Keratinocyte (primary cell): ENCODE measurements at regions not wholly inside any gene's neighbourhood (a gene's known extent, or its start where the extent isn't known, plus 50 kb on each side); places are given as distances from the start of the nearest gene placed in this dataset.

Experiments
- DNase-seq: peaks from one replicate; pipeline ENCODE4 v3.0.0-alpha.2; 2011; ENCODE audit warnings: low read depth, missing footprints, low spot score
- FAIRE-seq: peaks from 2 replicates; lab custom pipeline; 2011; peaks lifted over from hg19 to GRCh38; lab: Jason Lieb, UNC
- H2AFZ ChIP-seq: 2 replicates; pipeline ENCODE4 v1.6.0; 2012; ENCODE audit warnings: low read length, control low read depth, inconsistent platforms; ENCODE audit not compliant: control insufficient read depth
- H3K27ac ChIP-seq: 2 replicates; pipeline ENCODE4 v1.5.1; 2011; ENCODE audit warnings: low read length; ENCODE audit not compliant: control insufficient read depth, insufficient read depth
- H3K27me3 ChIP-seq: 3 replicates; pipeline ENCODE4 v1.6.0; 2011; ENCODE audit warnings: low read length; ENCODE audit not compliant: control insufficient read depth, insufficient read depth; ENCODE audit errors: extremely low read depth
- H3K36me3 ChIP-seq, 2 experiments: 2 replicates in 1 of 2; 3 replicates in 1 of 2; pipeline ENCODE4 v1.5.1; 2011; ENCODE audit warnings: low read length in 2 of 2, mild to moderate bottlenecking in 1 of 2; ENCODE audit not compliant: control insufficient read depth in 2 of 2, insufficient read depth in 2 of 2; ENCODE audit errors: extremely low read depth in 1 of 2
- H3K4me1 ChIP-seq: 3 replicates; pipeline ENCODE4 v1.5.1; 2011; ENCODE audit warnings: low read length; ENCODE audit not compliant: control insufficient read depth, insufficient read depth; ENCODE audit errors: extremely low read depth
- H3K4me2 ChIP-seq: 3 replicates; pipeline ENCODE4 v1.6.0; 2011; ENCODE audit warnings: low read depth, low read length; ENCODE audit not compliant: control insufficient read depth, insufficient read depth; ENCODE audit errors: extremely low read depth
- H3K4me3 ChIP-seq, 3 experiments: fragments of 200-600 bp in 1 of 3; sonication (generic) in 1 of 3; 2 replicates in 2 of 3; 3 replicates in 1 of 3; pipeline ENCODE4 v1.5.1; 2011 to 2016; ENCODE audit warnings: low read length in 3 of 3, mild to moderate bottlenecking in 3 of 3, control low read depth in 2 of 3, inconsistent platforms in 1 of 3, low read depth in 1 of 3, mixed read lengths in 1 of 3, mixed run types in 1 of 3, moderate library complexity in 1 of 3; ENCODE audit not compliant: control insufficient read depth in 2 of 3, insufficient read depth in 2 of 3; ENCODE audit errors: extremely low read depth in 1 of 3
- H3K79me2 ChIP-seq: 2 replicates; pipeline ENCODE4 v1.6.0; 2012; ENCODE audit warnings: low read length; ENCODE audit not compliant: control insufficient read depth, insufficient read depth
- H3K9ac ChIP-seq: 3 replicates; pipeline ENCODE4 v1.6.0; 2011; ENCODE audit warnings: low read length; ENCODE audit not compliant: control insufficient read depth, insufficient read depth; ENCODE audit errors: extremely low read depth
- H3K9me1 ChIP-seq: 3 replicates; pipeline ENCODE4 v1.6.0; 2011; ENCODE audit warnings: low read length; ENCODE audit not compliant: control insufficient read depth, insufficient read depth; ENCODE audit errors: extremely low read depth
- H3K9me3 ChIP-seq: 2 replicates; pipeline ENCODE4 v1.5.1; 2012; ENCODE audit warnings: low read depth, low read length; ENCODE audit not compliant: control insufficient read depth
- H4K20me1 ChIP-seq: 3 replicates; pipeline ENCODE4 v1.6.0; 2011; ENCODE audit warnings: low read length; ENCODE audit not compliant: control insufficient read depth, insufficient read depth; ENCODE audit errors: extremely low read depth
- EZH2 ChIP-seq: IDR thresholded peaks from one replicate; pipeline ENCODE4 v1.6.1; 2012; ENCODE audit warnings: inconsistent platforms, mild to moderate bottlenecking, low read length, moderate library complexity
- dilution Hi-C: fragments of 300-500 bp; cut with MboI; formaldehyde crosslinking; loops from one replicate; pipeline ENCODE4 v1.7.0; 2020; ENCODE audit warnings: low sequenced_read_pairs; ENCODE audit not compliant: extremely low pct_ligation_motif_present
- TF ChIP-seq, protein P1 (sequence below), 3 experiments: IDR thresholded peaks in 1 of 3; conservative IDR thresholded peaks in 1 of 3; optimal IDR thresholded peaks in 1 of 3; 2 replicates in 2 of 3; 3 replicates in 1 of 3; pipeline versions ENCODE3 to v1.5.1; 2011; ENCODE audit warnings: low read length in 3 of 3, mild to moderate bottlenecking in 3 of 3, moderate library complexity in 2 of 3, control low read depth in 1 of 3, inconsistent platforms in 1 of 3; ENCODE audit not compliant: insufficient read depth in 2 of 3; ENCODE audit errors: extremely low read depth in 1 of 3

GRCh38 chr10:128222332-128222849 is 96.2 kb upstream of the MKI67 start:
- H3K36me3 ChIP-seq, result no peaks in the 10 kb centered on the region
- H2AFZ ChIP-seq, result no peak overlapping the region
- no peak overlapping the region for H3K4me3 ChIP-seq
- TF ChIP-seq EZH2, result no peak
- TF ChIP-seq, protein P1, sequence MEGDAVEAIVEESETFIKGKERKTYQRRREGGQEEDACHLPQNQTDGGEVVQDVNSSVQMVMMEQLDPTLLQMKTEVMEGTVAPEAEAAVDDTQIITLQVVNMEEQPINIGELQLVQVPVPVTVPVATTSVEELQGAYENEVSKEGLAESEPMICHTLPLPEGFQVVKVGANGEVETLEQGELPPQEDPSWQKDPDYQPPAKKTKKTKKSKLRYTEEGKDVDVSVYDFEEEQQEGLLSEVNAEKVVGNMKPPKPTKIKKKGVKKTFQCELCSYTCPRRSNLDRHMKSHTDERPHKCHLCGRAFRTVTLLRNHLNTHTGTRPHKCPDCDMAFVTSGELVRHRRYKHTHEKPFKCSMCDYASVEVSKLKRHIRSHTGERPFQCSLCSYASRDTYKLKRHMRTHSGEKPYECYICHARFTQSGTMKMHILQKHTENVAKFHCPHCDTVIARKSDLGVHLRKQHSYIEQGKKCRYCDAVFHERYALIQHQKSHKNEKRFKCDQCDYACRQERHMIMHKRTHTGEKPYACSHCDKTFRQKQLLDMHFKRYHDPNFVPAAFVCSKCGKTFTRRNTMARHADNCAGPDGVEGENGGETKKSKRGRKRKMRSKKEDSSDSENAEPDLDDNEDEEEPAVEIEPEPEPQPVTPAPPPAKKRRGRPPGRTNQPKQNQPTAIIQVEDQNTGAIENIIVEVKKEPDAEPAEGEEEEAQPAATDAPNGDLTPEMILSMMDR (optimal IDR thresholded peaks at IDR 0.05 in 1 of 3, IDR thresholded peaks at IDR 0.05 in 1 of 3, conservative IDR thresholded peaks at IDR 0.05 in 1 of 3; ENCODE audit: extremely low read depth in 1 of 3, insufficient read depth in 2 of 3, low read length in 3 of 3), result no peak
- DNase-seq, result no peak
- H4K20me1 ChIP-seq, result no peaks in the 10 kb centered on the region
- H3K9me1 ChIP-seq, result no peaks in the 10 kb centered on the region
- no peak overlapping the region for H3K4me2 ChIP-seq
- no peaks in the 10 kb centered on the region for H3K27me3 ChIP-seq
- H3K9me3 ChIP-seq, result no peaks in the 10 kb centered on the region
- no peak overlapping the region for H3K9ac ChIP-seq
- H3K27ac ChIP-seq, result no peak overlapping the region
- dilution Hi-C loops, result no loop called here
- H3K79me2 ChIP-seq, result no peaks in the 10 kb centered on the region
- H3K4me1 ChIP-seq, result no peaks in the 10 kb centered on the region
- FAIRE-seq, result no peak

GRCh38 chr10:128230401-128230800 is 104.2 kb upstream of the MKI67 start:
- H3K79me2 ChIP-seq, result no peaks in the 10 kb centered on the region
- dilution Hi-C loops, result no loop called here
- no peaks in the 10 kb centered on the region for H3K9me3 ChIP-seq
- no peak overlapping the region for H3K27ac ChIP-seq
- no peaks in the 10 kb centered on the region for H3K4me1 ChIP-seq
- H3K4me3 ChIP-seq, result no peak overlapping the region
- H3K9ac ChIP-seq, result no peak overlapping the region
- no peak overlapping the region for H2AFZ ChIP-seq
- FAIRE-seq (no peak), DNase-seq (no peak)
- TF ChIP-seq, protein P1 (optimal IDR thresholded peaks at IDR 0.05 in 1 of 3, IDR thresholded peaks at IDR 0.05 in 1 of 3, conservative IDR thresholded peaks at IDR 0.05 in 1 of 3; ENCODE audit: extremely low read depth in 1 of 3, insufficient read depth in 2 of 3, low read length in 3 of 3), result no peak
- TF ChIP-seq EZH2, result no peak
- no peaks in the 10 kb centered on the region for H3K9me1 ChIP-seq
- no peaks in the 10 kb centered on the region for H3K36me3 ChIP-seq
- H3K27me3 ChIP-seq, result no peaks in the 10 kb centered on the region
- no peak overlapping the region for H3K4me2 ChIP-seq
- no peaks in the 10 kb centered on the region for H4K20me1 ChIP-seq
